HL-60/S4 treated with phorbol 12-myristate 13-acetate at 8.2 ng/mL for 4 days and 3 days (cell line): ENCODE measurements at regions not wholly inside any gene's neighbourhood (a gene's known extent, or its start where the extent isn't known, plus 50 kb on each side); places are given as distances from the start of the nearest gene placed in this dataset.
"Not testable (repeated sequence)": the region's sequence is repeated elsewhere in the genome, so short reads cannot be mapped to it uniquely, and the experiment has no call there.

Source experiments
- in situ Hi-C: fragments of 300-500 bp; cut with MboI; formaldehyde crosslinking; loops from 2 replicates; pipeline ENCODE4 v1.15.0; 2022; ENCODE audit warnings: low sequenced_read_pairs

DNA sequence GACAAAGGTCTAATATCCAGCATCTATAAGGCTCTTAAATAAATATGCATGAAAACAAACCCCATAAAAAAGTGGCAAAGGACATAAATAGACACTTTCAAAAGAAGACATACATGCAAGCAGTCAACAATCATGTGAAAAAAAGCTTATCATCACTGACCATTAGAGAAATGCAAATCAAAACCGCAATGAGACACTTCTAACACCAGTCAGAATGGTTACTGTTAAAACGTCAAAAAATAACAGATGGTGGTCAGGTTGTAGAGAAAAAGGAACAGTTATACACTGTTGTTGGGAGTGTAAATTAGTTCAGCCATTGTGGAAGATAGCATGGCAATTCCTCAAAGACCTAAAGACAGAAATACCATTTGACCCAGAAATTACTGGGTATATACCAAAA is 440.7 kb upstream of the KCNMB2 start:
- in situ Hi-C loops, result no loop called here

DNA sequence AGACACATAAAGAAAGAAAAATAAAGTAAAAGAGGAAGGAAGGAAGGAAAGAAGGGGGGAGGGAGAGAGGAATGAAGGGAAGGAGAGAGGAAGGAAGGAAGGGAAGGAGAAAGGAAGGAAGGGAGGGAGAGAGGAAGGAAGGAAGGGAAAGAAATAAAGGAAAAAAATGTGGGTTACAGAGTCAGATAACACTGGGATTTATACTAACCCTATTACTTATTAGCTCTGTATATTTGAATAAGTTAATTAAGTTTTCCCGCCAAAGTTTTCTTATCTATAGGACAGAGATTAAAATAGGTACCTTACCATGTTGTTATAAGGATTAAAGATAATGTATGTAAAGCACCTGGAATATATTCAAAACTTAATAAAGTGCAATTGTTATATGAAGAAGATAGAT is 439.3 kb upstream of the KCNMB2 start:
- in situ Hi-C loops, result no loop called here

DNA sequence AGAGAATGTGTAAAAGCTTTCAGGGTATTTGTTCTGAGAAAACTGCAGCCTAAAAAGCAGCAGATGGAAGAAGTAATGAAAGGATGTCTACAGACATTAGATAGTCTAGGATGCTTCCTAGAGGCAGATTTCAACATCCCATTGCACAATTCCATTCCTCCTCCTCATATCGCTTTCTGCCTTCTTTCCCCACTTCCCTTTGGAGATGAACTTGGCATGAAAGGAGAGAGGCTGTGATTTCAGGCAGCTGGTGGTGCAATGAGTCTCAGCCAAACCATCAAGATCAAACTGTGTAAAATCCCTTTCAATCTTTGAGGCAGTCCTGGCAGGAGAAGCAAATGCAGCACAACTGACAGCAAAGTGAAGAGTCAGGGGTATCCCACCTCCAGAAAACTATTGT is 438.7 kb upstream of the KCNMB2 start:
- in situ Hi-C loops, result no loop called here

DNA sequence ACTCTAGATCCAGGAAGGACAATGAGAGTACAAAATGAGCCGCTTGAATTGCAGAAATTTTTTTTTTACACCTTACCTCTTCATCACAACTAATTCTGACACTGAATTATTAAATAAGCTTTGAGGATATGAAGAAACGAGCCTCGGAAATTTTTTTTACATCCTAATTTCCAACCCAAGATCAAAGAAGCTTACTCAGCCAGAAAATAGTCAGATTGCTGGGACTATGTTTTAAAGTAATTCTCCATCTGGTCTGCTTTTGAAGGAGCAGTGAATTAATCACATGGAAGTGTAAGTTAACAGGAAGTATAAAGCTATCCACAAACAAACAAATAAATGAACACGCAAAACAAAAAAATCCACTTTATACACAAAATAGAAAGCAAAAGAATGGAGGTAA is 437.0 kb upstream of the KCNMB2 start:
- in situ Hi-C loops, result no loop called here

DNA sequence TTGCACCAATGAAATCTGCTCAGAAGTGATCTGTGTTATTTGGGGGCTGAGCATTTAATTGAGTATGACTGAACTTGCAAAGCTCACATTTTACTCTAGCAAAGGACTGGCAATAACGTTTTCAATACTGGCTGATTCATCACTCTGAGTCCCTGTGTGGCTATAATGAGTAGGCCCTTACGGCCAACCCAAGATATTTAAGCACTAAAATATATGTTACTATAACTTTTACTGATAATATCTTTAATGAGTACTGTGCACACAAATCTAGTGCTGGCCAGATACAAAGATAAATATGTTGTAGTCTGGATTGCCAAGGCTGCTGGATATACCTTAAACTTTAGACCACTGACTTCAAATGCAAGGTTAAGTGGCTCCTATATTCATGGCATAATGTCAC is 436.4 kb upstream of the KCNMB2 start:
- in situ Hi-C loops, result no loop called here

DNA sequence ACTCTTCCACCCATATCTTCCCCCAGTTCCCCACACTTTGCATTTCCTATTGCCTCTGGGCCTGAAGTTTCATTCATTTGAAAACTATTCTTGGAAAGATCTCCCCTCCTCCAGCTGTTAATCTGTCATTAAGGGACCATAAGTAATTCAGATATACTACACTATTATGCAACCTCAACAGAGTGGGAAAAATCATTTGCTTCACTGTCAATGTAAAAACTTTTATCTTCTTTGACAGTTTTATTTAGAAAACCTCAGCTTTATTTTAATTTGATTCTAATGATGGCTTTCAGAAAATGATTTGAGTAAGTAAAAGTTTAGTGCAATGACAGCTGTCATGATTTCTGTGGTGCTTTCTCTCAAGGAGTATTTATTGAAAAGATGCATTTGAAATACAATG is 435.3 kb upstream of the KCNMB2 start:
- in situ Hi-C loops, result no loop called here

DNA sequence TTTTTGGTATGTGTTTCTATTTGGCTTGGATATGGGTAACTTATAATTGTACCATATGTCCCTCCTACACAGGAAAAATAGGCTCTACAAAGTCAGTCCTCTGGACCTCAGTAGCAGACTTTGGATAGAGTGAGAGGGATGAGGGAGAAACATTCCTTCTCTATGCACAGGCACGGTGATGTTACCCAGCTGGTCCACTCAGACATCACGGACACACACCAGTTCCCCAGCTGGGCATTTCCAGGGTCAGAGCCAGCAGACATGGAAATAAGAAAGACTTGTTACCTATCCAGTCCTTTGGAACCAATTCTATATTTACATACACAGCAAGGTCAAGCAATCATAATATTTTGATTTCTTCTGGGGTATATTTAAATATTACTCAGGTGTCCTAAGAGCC is 433.1 kb upstream of the KCNMB2 start:
- in situ Hi-C loops, result no loop called here

DNA sequence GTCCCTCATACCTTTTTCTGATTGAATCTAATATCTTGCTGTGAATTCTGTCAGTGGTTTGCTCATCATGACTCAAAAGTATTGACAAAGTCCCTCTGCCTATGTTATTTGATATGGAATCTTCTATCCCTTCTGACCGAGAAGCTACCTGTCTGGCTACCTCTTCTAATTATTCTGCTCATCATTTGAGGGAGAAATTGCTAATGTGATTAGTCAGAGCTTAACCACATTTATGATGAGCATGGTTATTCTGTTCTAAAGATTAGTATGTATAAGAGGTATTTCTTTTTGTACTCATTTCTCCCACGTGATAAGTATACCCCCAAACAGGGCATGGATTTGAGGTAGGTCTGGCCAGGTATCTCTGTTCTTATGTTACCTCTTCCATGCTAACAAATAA is 428.4 kb upstream of the KCNMB2 start:
- in situ Hi-C loops, result no loop called here

DNA sequence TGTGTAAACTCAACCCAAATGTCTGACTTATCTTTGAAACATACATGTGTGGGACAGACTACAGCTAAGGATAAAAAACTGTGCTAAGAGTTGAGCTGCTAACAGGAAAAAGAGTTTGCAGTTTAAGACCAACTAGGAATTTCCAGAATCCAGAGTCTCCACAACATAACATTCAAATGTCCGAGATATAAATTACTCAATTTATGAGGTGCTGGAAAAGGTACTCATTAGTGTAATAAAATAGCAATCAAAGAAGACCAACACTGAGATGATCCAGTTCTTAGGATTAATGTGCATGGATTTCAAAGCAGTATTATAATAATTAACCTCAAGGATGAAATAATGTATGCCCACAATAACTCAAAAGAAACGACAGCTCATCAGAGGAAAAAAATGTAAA is 426.5 kb upstream of the KCNMB2 start:
- in situ Hi-C loops, result no loop called here

DNA sequence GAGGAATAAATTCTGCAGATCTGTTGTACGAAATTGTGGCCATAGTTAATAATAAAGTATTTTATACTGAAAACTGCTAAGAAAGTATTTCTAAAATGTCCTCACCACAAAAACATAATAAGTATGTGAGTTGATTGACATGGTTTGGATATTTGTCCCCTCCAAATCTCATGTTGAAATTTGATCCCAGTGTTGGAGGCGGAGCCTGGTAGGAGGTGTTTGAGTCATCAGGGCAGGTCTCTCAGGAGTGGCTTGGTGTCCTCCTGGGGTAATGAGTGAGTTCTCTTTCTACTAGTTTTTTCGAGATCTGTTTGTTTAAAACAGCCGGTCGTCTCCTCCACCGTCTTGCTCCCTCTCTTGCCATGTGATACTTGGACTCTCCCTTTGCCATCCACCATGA is 424.1 kb upstream of the KCNMB2 start:
- in situ Hi-C loops, result no loop called here

DNA sequence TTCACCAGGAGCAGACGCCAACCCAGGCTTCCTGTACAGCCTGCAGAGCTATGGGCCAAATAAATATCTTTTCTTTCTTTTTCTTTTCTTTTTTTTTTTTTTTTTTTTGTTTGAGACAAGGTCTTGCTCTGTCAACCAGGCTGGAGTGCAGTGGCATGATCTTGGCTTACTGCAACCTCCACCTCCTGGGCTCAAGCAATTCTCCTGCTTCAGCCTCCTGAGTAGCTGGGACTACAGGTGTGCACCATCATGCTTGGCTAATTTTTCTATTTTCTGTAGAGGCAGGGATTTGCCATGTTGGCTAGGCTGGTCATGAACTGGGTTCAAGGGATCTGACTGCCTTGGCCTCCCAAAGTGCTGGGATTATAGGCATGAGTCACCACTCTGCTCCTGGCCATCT is 423.7 kb upstream of the KCNMB2 start:
- in situ Hi-C loops, result not testable (repeated sequence)

DNA sequence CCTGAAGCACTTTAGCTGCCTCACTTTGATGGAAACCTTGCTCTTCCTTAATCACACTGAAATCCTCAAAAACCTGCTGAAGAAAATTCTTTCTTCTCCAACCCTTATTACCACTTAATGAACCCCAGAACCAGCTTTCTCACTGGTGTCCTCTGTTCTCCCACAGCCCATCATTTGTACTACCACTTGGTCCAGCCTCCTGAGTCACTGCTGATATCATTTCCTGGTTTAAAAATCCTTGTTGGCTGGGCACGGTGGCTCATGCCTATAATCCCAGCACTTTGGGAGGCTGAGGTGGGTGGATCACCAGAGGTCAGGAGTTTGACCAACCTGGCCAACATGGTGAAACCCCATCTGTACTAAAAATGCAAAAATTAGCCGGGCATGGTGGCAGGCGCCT is 418.6 kb upstream of the KCNMB2 start:
- in situ Hi-C loops, result no loop called here

DNA sequence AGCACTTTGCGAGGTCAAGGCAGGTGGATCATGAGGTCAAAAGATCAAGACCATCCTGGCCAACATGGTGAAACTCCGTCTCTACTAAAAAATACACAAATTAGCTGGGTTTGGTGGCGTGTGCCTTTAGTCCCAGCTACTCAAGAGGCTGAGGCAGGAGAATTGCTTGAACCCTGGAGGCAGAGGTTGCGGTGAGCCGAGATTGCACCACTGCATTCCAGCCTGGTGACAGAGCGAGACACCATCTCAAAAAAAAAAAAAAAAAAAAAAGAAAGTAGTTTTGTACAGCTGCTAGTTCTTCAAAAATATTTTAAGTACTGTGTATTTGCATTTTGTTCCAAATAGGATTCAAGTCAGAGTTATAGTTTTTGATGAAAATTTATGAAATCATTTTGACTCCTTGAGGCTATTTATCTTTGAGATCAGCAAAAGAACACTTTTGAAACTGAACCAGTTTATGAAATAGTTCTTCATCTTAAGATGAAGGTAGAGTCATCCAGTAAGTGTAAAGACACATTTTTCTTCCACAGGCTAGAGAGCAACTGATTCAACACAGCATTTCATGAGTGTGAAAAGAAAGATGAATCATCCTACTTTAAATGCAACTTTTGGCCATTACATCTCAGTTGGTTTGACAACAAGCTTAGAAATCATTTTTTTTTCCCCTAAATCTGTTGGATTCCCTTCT is 416.5 kb upstream of the KCNMB2 start:
- in situ Hi-C loops, result not testable (repeated sequence)

DNA sequence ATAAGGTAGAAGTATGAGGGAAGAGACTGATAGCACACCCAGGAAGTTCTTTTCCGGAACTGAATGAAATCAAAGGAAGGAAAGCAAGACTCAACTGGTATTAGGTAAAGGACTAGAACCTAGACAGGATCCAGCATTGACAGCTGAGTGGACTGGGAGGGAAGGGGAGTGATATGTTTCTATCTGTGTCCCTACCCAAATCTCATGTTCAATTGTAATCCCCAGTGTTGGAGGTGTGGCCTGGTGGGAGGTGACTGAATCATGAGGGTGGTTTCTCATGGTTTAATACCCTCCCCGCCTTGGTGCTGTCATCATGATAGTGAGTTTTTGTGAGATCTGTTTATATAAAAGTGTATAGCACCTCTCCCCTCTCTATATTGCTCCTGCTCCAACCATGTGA is 415.9 kb upstream of the KCNMB2 start:
- in situ Hi-C loops, result no loop called here

DNA sequence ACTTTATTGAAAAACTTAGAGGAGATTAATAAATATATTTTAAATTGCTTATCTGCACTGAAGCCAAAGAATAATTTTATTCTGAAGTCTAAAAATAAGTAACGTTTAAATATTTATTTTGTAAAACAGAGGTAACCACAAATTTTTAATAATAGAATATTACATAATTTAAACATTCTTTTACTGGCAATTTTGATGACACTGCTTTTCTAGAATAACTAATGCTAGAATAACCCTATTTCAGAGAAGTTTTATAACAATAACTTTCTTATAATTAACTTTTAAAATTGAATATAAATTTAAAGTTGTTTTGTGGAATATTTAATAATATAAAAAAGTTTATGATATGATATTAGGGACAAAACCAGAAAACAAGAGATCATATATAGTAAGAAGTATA is 409.6 kb upstream of the KCNMB2 start:
- in situ Hi-C loops, result no loop called here

DNA sequence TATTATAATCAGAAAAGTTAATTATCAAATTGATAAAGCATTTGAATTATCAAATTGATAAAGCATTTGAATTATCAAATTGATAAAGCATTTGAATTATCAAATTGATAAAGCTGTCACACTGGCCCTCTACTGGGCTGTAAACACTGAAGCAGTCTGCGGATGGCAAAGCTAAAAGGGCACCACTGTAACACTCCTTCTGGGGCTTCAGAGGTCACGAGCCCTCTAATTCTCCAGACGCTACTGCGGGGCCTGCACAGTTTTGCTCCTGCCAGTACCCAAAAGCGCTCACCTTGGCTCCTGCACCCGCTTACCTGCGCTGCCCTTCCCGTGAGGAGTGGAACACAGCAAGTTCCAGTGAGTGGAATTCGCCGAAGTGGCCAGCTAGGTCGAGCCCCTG is 409.0 kb upstream of the KCNMB2 start:
- in situ Hi-C loops, result no loop called here

DNA sequence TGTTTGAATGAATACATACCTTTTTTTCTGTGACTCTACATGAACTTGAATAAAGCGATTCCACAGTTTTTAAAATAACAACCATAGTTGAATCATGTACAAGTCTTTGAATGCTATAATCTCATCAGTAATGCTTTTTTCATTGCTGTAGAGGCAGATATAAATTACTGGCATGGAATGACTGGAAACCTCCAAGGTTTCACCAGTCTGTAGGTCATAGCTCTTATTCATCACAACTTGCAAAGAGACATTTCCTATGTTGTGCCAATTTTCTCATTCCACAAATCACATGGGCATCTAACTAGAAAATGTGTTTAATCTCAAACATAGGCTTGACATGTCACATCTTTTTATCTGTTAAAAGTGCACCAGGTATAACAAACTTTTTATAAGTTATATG is 407.1 kb upstream of the KCNMB2 start:
- in situ Hi-C loops, result no loop called here

DNA sequence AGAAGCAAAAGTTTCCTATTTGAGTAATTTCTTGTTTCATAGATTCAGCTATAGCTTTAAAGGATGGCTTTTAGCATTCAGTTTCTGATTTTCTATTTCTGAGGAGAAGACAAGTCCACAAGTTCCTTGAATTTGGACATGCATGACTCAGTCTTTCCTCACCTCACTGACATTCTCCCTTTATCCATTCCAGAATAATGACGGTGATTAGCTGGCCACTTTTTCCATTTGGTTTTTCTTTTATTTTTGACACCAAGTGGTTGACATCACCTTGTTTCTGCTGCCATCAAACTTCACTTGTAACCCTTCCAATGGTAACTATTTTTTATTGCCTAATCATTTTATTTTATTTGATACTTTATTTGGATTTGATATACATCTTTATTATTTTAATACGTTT is 404.4 kb upstream of the KCNMB2 start:
- in situ Hi-C loops, result no loop called here

DNA sequence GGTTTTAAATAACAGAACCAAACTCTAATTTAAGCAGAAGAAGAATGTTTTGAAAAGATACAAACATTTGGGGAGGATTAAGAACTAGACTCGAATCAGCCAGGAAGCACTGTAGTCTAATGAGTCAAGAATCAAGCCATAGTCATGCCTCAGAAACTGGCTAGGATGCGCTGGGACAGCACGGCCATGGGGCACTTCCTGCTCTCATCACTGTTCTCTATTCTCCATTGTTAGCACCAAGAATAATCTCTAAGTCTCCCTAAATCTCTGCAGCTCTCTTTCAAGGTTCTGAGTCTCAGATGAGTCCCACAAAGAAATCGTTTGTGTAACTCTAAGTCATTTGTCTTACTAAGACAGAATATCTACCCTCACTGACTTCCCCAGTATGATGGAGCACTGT is 399.0 kb upstream of the KCNMB2 start:
- in situ Hi-C loops, result no loop called here

DNA sequence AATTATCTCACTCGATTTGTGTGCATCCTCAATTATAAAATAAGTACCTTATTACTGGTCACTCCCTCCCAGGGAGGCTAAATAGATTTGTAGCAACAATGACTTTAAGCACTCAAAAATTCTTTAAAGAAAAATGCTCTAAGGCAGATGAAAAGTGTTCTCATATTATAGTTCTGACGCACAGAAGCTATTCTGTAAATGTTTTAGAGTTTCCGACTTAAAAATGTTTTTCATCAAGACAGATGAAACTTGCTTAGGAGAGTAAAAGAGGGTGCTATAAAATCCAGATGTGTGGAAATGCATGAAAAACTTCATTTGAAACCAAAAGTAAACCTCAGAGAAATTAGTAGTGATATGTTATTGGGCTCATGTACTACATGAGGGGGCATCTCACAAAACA is 398.4 kb upstream of the KCNMB2 start:
- in situ Hi-C loops, result no loop called here

DNA sequence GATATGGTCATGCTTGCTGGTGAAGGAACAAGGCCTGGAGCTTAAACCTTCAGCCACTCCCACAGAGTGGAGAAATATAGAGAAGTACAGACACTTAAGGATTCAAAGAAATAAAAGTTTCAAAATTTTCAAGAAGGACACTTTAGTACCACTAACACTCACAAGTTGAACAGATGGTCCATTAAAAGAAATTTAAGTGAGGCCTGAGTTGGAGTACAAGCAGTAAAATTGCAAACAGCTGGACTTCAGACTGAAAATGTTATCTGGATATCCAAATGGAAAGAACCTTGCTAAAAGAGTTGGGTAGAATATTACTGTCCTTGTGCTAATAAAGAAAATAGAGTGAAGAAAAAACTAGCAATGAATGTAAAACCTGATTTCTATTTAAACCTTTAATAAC is 397.1 kb upstream of the KCNMB2 start:
- in situ Hi-C loops, result no loop called here

DNA sequence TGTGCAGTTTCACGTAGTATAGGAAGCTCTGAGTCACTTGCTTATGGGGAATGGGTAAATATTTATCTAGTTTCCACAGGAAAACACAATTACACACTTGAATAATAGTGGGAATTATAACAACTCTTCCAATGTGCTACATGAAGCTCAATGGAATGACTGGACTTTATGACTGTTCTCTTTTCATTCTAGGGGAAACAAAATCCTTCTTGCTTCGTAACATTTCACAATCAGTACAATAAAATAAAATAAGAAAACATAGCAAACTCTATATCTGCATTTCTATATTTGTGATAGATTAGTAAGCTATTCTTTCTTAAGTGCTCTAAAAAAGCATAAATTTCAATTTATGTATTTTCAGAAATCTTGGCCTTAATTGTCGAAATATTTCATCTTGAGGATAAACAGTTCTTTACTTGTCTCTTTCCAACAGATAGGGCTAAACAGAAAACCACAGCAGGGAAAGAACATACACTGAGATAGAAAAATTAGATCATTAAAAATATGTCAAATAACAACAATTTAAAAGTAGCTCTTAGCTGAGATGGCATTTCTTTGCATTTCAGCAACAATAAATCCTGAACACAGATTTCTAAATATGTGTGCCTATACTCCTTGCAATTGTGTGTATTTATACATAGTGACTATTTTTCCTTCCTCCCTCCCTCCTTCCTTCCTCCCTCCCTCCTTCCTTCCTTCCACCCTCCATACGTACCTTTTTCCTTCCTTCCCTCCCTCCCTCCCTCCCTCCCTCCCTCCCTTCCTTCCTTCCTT is 395.5 kb upstream of the KCNMB2 start:
- in situ Hi-C loops, result no loop called here

DNA sequence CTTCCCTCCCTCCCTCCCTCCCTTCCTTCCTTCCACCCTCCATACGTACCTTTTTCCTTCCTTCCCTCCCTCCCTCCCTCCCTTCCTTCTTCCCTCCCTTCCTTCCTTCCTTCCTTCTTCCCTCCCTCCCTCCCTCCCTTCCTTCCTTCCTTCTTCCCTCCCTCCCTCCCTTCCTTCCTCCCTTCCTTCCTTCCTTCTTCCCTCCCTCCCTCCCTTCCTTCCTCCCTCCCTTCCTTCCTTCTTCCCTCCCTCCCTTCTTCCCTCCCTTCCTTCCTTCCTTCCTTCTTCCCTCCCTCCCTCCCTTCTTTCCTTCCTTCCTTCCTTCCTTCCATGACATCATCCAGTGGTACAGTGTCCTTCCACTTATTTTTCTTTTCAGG is 394.9 kb upstream of the KCNMB2 start:
- in situ Hi-C loops, result not testable (repeated sequence)
